Panc1 (cell line): ENCODE measurements at regions not wholly inside any gene's neighbourhood (a gene's known extent, or its start where the extent isn't known, plus 50 kb on each side); places are given as distances from the start of the nearest gene placed in this dataset.

Experiments used
- ATAC-seq: fragments of 200-7000 bp; cut with Tn5 transposase; 2 replicates; pipeline ENCODE4 v1.9.1; 2020; ENCODE audit warnings: mild to moderate bottlenecking, moderate library complexity
- BruUV-seq: library from RNA; stranded (reverse); fragments of 400-500 nt; replicated peaks from 2 replicates; lab custom pipeline; 2021; lab: Mats Ljungman, UMichigan
- CTCF ChIA-PET: fragments of 300-600 bp; sonication (Branson Sonifier 250); formaldehyde crosslinking; loops from one replicate; lab custom pipeline; 2022; ENCODE audit warnings: antibody characterized with exemption; lab: Charles Lee
- POLR2A ChIA-PET: fragments of 300-600 bp; sonication (Branson Sonifier 250); formaldehyde crosslinking; loops from one replicate; lab custom pipeline; 2022; ENCODE audit warnings: antibody characterized with exemption; lab: Charles Lee
- DNase-seq: peaks from one replicate; pipeline ENCODE4 v3.0.0-alpha.2; 2010; ENCODE audit warnings: low read depth, low spot score
- H3K27ac ChIP-seq: 2 replicates; pipeline ENCODE4 v1.5.1; 2011; ENCODE audit warnings: mild to moderate bottlenecking, low read length, inconsistent platforms
- H3K27me3 ChIP-seq: fragments of 200-500 bp; sonication (Bioruptor generic); 2 replicates; pipeline ENCODE4 v1.6.0; 2014; ENCODE audit warnings: low read length, inconsistent platforms; ENCODE audit not compliant: control insufficient read depth, insufficient read depth
- H3K36me3 ChIP-seq: fragments of 200-500 bp; sonication (Bioruptor generic); 2 replicates; pipeline ENCODE4 v1.5.1; 2014; ENCODE audit warnings: inconsistent platforms, mild to moderate bottlenecking, low read length, moderate library complexity; ENCODE audit not compliant: control insufficient read depth, insufficient read depth
- H3K4me1 ChIP-seq: 2 replicates; pipeline ENCODE4 v1.5.1; 2011; ENCODE audit warnings: inconsistent platforms, mild to moderate bottlenecking, low read length, moderate library complexity; ENCODE audit not compliant: control insufficient read depth, insufficient read depth
- H3K4me3 ChIP-seq, 2 experiments: 2 replicates each; pipeline ENCODE4 v1.5.1; 2011 to 2012; ENCODE audit warnings: low read depth in 2 of 2, low read length in 2 of 2, mild to moderate bottlenecking in 2 of 2, inconsistent platforms in 1 of 2, moderate library complexity in 1 of 2
- H3K9me3 ChIP-seq: fragments of 200-500 bp; sonication (Bioruptor generic); 2 replicates; pipeline ENCODE4 v1.5.1; 2014; ENCODE audit warnings: low read depth, mild to moderate bottlenecking, inconsistent platforms, low read length, moderate library complexity; ENCODE audit not compliant: control insufficient read depth, insufficient read depth
- POLR2AphosphoS5 ChIP-seq: IDR thresholded peaks from 2 replicates; pipeline ENCODE4 v1.6.1; 2012; ENCODE audit warnings: mild to moderate bottlenecking, low read depth, low read length, moderate library complexity
- SIN3A ChIP-seq: IDR thresholded peaks from 2 replicates; pipeline ENCODE4 v1.6.1; 2012; ENCODE audit warnings: low read depth, mild to moderate bottlenecking, low read length, moderate library complexity, borderline replicate concordance; ENCODE audit not compliant: insufficient read depth
- TCF7L2 ChIP-seq: IDR thresholded peaks from 2 replicates; pipeline ENCODE4 v1.6.1; 2011; ENCODE audit warnings: mild to moderate bottlenecking, low read depth, low read length, inconsistent platforms
- in situ Hi-C: cut with HindIII; loops from 2 replicates; pipeline ENCODE4 v1.10.0; 2016; ENCODE audit warnings: low sequenced_read_pairs, low pct_unique_long_range_greater_than_20kb
- intact Hi-C: fragments of 100-400 bp; cut with micrococcal nuclease; formaldehyde crosslinking; loops from one replicate; pipeline ENCODE4 v1.10.0; 2022; ENCODE audit not compliant: unreplicated experiment
- TF ChIP-seq, protein P1 (sequence below): fragments of 450-650 bp; IDR thresholded peaks from 2 replicates; pipeline ENCODE4 v1.5.1; 2017; ENCODE audit warnings: mild to moderate bottlenecking
- TF ChIP-seq, protein P2 (sequence below), 2 experiments: IDR thresholded peaks; 2 replicates each; pipeline ENCODE4 v1.6.1; 2011 to 2012; ENCODE audit warnings: low read depth in 2 of 2, control low read depth in 1 of 2, low read length in 1 of 2, mild to moderate bottlenecking in 1 of 2, moderate library complexity in 1 of 2; ENCODE audit not compliant: insufficient read depth in 1 of 2

DNA sequence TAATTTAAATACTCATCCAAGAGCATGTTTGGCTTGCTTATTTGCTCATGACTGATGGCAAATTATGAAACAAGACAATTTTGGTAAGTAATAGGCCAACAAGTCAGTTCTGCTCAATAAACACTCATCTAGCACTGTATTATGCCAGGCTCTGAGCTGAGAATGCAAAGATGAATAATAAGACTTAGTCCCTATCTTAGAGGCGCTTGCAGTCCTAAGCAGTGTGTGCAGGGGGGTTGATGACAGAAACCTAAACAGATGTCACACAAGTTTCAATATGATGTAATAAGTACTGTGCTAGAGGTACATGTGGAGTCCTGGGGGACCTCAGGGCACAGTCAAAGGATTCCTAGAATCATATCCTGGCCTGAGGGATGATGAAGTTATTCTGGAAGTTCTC, 287.6 kb upstream of the ADRA1B start:
- no peaks in the 10 kb centered on the region for H3K4me1 ChIP-seq
- no peaks in the 10 kb centered on the region for H3K36me3 ChIP-seq
- no TSS peak for BruUV-seq
- ChIA-PET POLR2A (no interaction called here), CTCF (no interaction called here)
- in situ Hi-C loops, result no loop called here
- no peaks in the 10 kb centered on the region for H3K9me3 ChIP-seq
- intact Hi-C loops, result no loop called here
- TF ChIP-seq, protein P1, sequence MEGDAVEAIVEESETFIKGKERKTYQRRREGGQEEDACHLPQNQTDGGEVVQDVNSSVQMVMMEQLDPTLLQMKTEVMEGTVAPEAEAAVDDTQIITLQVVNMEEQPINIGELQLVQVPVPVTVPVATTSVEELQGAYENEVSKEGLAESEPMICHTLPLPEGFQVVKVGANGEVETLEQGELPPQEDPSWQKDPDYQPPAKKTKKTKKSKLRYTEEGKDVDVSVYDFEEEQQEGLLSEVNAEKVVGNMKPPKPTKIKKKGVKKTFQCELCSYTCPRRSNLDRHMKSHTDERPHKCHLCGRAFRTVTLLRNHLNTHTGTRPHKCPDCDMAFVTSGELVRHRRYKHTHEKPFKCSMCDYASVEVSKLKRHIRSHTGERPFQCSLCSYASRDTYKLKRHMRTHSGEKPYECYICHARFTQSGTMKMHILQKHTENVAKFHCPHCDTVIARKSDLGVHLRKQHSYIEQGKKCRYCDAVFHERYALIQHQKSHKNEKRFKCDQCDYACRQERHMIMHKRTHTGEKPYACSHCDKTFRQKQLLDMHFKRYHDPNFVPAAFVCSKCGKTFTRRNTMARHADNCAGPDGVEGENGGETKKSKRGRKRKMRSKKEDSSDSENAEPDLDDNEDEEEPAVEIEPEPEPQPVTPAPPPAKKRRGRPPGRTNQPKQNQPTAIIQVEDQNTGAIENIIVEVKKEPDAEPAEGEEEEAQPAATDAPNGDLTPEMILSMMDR, result no peak
- TF ChIP-seq SIN3A, result no peak
- TF ChIP-seq, protein P2, sequence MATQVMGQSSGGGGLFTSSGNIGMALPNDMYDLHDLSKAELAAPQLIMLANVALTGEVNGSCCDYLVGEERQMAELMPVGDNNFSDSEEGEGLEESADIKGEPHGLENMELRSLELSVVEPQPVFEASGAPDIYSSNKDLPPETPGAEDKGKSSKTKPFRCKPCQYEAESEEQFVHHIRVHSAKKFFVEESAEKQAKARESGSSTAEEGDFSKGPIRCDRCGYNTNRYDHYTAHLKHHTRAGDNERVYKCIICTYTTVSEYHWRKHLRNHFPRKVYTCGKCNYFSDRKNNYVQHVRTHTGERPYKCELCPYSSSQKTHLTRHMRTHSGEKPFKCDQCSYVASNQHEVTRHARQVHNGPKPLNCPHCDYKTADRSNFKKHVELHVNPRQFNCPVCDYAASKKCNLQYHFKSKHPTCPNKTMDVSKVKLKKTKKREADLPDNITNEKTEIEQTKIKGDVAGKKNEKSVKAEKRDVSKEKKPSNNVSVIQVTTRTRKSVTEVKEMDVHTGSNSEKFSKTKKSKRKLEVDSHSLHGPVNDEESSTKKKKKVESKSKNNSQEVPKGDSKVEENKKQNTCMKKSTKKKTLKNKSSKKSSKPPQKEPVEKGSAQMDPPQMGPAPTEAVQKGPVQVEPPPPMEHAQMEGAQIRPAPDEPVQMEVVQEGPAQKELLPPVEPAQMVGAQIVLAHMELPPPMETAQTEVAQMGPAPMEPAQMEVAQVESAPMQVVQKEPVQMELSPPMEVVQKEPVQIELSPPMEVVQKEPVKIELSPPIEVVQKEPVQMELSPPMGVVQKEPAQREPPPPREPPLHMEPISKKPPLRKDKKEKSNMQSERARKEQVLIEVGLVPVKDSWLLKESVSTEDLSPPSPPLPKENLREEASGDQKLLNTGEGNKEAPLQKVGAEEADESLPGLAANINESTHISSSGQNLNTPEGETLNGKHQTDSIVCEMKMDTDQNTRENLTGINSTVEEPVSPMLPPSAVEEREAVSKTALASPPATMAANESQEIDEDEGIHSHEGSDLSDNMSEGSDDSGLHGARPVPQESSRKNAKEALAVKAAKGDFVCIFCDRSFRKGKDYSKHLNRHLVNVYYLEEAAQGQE (IDR thresholded peaks at IDR 0.05; ENCODE audit: insufficient read depth in 1 of 2, low read depth in 2 of 2, low read length in 1 of 2), result no peak
- no peak for TF ChIP-seq TCF7L2
- no peak for TF ChIP-seq POLR2AphosphoS5
- H3K27ac ChIP-seq, result no peak overlapping the region
- no peaks in the 10 kb centered on the region for H3K27me3 ChIP-seq
- no peak for DNase-seq
- no peak for ATAC-seq
- H3K4me3 ChIP-seq, result no peak overlapping the region

DNA sequence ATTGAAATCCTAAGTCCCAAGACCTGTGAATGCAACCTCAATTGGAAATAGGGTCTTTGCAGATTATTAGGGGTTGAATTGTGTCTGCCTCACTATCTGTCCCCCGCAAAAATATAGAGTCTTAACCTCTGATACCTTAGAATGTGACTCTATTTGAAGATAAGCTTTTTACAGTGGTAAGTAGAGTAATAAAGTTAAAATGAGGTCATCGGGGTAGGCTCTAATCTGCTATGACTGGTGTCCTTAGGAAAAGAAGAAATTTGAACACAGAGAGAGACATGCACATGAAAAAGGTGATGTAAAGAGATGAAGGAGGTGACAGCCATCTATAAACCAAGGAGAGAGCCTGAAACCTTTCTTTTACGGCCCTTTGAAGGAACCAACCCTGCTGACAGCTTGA, 287.1 kb upstream of the ADRA1B start:
- BruUV-seq, result no TSS peak
- ATAC-seq (no peak), DNase-seq (no peak)
- TF ChIP-seq POLR2AphosphoS5 (no peak), TCF7L2 (no peak), SIN3A (no peak)
- TF ChIP-seq, protein P1, result no peak
- TF ChIP-seq, protein P2 (IDR thresholded peaks at IDR 0.05; ENCODE audit: insufficient read depth in 1 of 2, low read depth in 2 of 2, low read length in 1 of 2), result no peak
- in situ Hi-C loops, result no loop called here
- no peak overlapping the region for H3K4me3 ChIP-seq
- H3K4me1 ChIP-seq, result no peaks in the 10 kb centered on the region
- intact Hi-C loops, result no loop called here
- ChIA-PET CTCF (no interaction called here), POLR2A (no interaction called here)
- H3K36me3 ChIP-seq, result no peaks in the 10 kb centered on the region
- no peaks in the 10 kb centered on the region for H3K9me3 ChIP-seq
- no peaks in the 10 kb centered on the region for H3K27me3 ChIP-seq
- H3K27ac ChIP-seq, result no peak overlapping the region
